IMR-90 (cell line): ENCODE measurements at regions not wholly inside any gene's neighbourhood (a gene's known extent, or its start where the extent isn't known, plus 50 kb on each side); places are given as distances from the start of the nearest gene placed in this dataset.

Experiments used
- ATAC-seq: fragments of 200-7000 bp; cut with Tn5 transposase; 2 replicates; pipeline ENCODE4 v1.9.1; 2020; ENCODE audit warnings: low read depth, mild to moderate bottlenecking, moderate library complexity
- BruUV-seq: library from RNA; stranded (reverse); fragments of 400-500 nt; replicated peaks from 2 replicates; lab custom pipeline; 2021; lab: Mats Ljungman, UMichigan
- CTCF ChIA-PET: fragments of 300-600 bp; formaldehyde crosslinking; extraction: SDS; loops from one replicate; lab custom pipeline; 2021; ENCODE audit warnings: antibody characterized with exemption; lab: Yijun Ruan, JAX
- POLR2A ChIA-PET: fragments of 300-600 bp; sonication (Branson Sonifier 250); formaldehyde crosslinking; loops from one replicate; lab custom pipeline; 2022; ENCODE audit warnings: antibody characterized with exemption; ENCODE audit not compliant: unreplicated experiment; lab: Charles Lee
- DNase-seq: peaks from one replicate; pipeline ENCODE4 v3.0.0; 2013
- H2AFZ ChIP-seq: replicated peaks from 2 replicates; pipeline ENCODE3; 2013; ENCODE audit warnings: low read length, mild to moderate bottlenecking; ENCODE audit not compliant: poor library complexity
- H2AK5ac ChIP-seq: 2 replicates; pipeline ENCODE4 v1.6.1; 2013; ENCODE audit warnings: low read depth, low read length, inconsistent platforms
- H2AK9ac ChIP-seq: replicated peaks from 2 replicates; pipeline ENCODE3; 2013; ENCODE audit warnings: mild to moderate bottlenecking, low read depth, low read length, moderate library complexity; ENCODE audit not compliant: poor library complexity
- H2BK120ac ChIP-seq: 2 replicates; pipeline ENCODE4 v1.6.1; 2013; ENCODE audit warnings: low read depth, low read length, inconsistent platforms
- H2BK15ac ChIP-seq: 3 replicates; pipeline ENCODE4 v1.6.1; 2013; ENCODE audit warnings: low read depth, low read length, inconsistent platforms
- H2BK20ac ChIP-seq: 2 replicates; pipeline ENCODE4 v1.6.1; 2013; ENCODE audit warnings: low read depth, mild to moderate bottlenecking, inconsistent platforms, low read length, moderate library complexity
- H2BK5ac ChIP-seq: 2 replicates; pipeline ENCODE4 v1.6.1; 2013; ENCODE audit warnings: mild to moderate bottlenecking, low read depth, low read length, inconsistent platforms; ENCODE audit not compliant: poor library complexity, severe bottlenecking
- H3K14ac ChIP-seq: replicated peaks from 2 replicates; pipeline ENCODE4 v1.6.1; 2013; ENCODE audit warnings: low read depth, low read length, inconsistent platforms
- H3K18ac ChIP-seq: 2 replicates; pipeline ENCODE4 v1.6.1; 2013; ENCODE audit warnings: low read depth, low read length, control low read depth
- H3K23ac ChIP-seq: 2 replicates; pipeline ENCODE4 v1.6.1; 2013; ENCODE audit warnings: low read depth, low read length, inconsistent platforms
- H3K27ac ChIP-seq: 2 replicates; pipeline ENCODE4 v1.5.1; 2013; ENCODE audit warnings: mild to moderate bottlenecking, control low read depth, low read length; ENCODE audit not compliant: insufficient read depth
- H3K27me3 ChIP-seq: 2 replicates; pipeline ENCODE4 v1.6.1; 2013; ENCODE audit warnings: low read length; ENCODE audit not compliant: control insufficient read depth, insufficient read depth
- H3K36me3 ChIP-seq: 2 replicates; pipeline ENCODE4 v1.6.1; 2013; ENCODE audit warnings: low read length, mixed read lengths; ENCODE audit not compliant: control insufficient read depth, insufficient read depth
- H3K4ac ChIP-seq: 2 replicates; pipeline ENCODE4 v1.6.1; 2013; ENCODE audit warnings: low read depth, low read length, inconsistent platforms
- H3K4me1 ChIP-seq: 2 replicates; pipeline ENCODE4 v1.6.1; 2013; ENCODE audit warnings: low read length, mixed read lengths; ENCODE audit not compliant: control insufficient read depth, insufficient read depth
- H3K4me2 ChIP-seq: 2 replicates; pipeline ENCODE4 v1.6.1; 2013; ENCODE audit warnings: low read depth, mild to moderate bottlenecking, control low read depth, low read length, moderate library complexity
- H3K4me3 ChIP-seq: 2 replicates; pipeline ENCODE4 v1.5.1; 2013; ENCODE audit warnings: low read depth, mild to moderate bottlenecking, control low read depth, low read length, moderate library complexity; ENCODE audit not compliant: insufficient read depth
- H3K56ac ChIP-seq: 2 replicates; pipeline ENCODE4 v1.6.1; 2013; ENCODE audit warnings: low read length, inconsistent platforms; ENCODE audit not compliant: insufficient read depth; ENCODE audit errors: extremely low read depth
- H3K79me1 ChIP-seq, 2 experiments: 2 replicates each; pipeline ENCODE4 v1.6.1; 2013; ENCODE audit warnings: low read length in 2 of 2, inconsistent platforms in 1 of 2, low read depth in 1 of 2
- H3K9ac ChIP-seq: 2 replicates; pipeline ENCODE4 v1.6.1; 2013; ENCODE audit warnings: low read depth, low read length, control low read depth
- H3K9me1 ChIP-seq: 2 replicates; pipeline ENCODE4 v1.6.1; 2013; ENCODE audit warnings: low read length, inconsistent platforms; ENCODE audit not compliant: insufficient read depth
- H3K9me3 ChIP-seq: 2 replicates; pipeline ENCODE4 v1.6.1; 2013; ENCODE audit warnings: low read length; ENCODE audit not compliant: control insufficient read depth, insufficient read depth
- H4K20me1 ChIP-seq: 2 replicates; pipeline ENCODE4 v1.6.1; 2013; ENCODE audit warnings: low read length, inconsistent platforms; ENCODE audit not compliant: insufficient read depth
- H4K5ac ChIP-seq: 2 replicates; pipeline ENCODE4 v1.6.1; 2013; ENCODE audit warnings: mild to moderate bottlenecking, low read depth, low read length, control low read depth
- H4K8ac ChIP-seq, 2 experiments: 2 replicates each; pipeline ENCODE4 v1.6.1; 2013; ENCODE audit warnings: low read depth in 2 of 2, low read length in 2 of 2, control low read depth in 1 of 2, inconsistent platforms in 1 of 2
- H4K91ac ChIP-seq: 2 replicates; pipeline ENCODE4 v1.6.1; 2013; ENCODE audit warnings: low read depth, low read length, inconsistent platforms; ENCODE audit not compliant: insufficient read depth
- BHLHE40 ChIP-seq: fragments of 150-350 bp; IDR thresholded peaks from 2 replicates; pipeline ENCODE4 v1.6.1; 2016; ENCODE audit warnings: mild to moderate bottlenecking, low read depth, low read length
- CTCF ChIP-seq: conservative IDR thresholded peaks from 2 replicates; pipeline ENCODE4 v1.5.1; 2012; ENCODE audit warnings: mild to moderate bottlenecking, low read depth, low read length, improper control_type of control experiment
- FOS ChIP-seq: fragments of 150-350 bp; IDR thresholded peaks from 2 replicates; pipeline ENCODE4 v1.6.1; 2016; ENCODE audit warnings: low read depth, low read length
- MAFK ChIP-seq: IDR thresholded peaks from 2 replicates; pipeline ENCODE4 v1.6.1; 2012; ENCODE audit warnings: low read depth, low read length, improper control_type of control experiment
- MAZ ChIP-seq: IDR thresholded peaks from 2 replicates; pipeline ENCODE4 v1.6.1; 2012; ENCODE audit warnings: low read depth, mild to moderate bottlenecking, low read length, improper control_type of control experiment, moderate library complexity, borderline replicate concordance
- MXI1 ChIP-seq: IDR thresholded peaks from 2 replicates; pipeline ENCODE4 v1.6.1; 2012; ENCODE audit warnings: low read depth, mild to moderate bottlenecking, low read length, moderate library complexity, borderline replicate concordance
- NFE2L2 ChIP-seq: fragments of 150-350 bp; IDR thresholded peaks from 2 replicates; pipeline ENCODE4 v1.6.1; 2016; ENCODE audit warnings: low read depth, mild to moderate bottlenecking, low read length
- POLR2A ChIP-seq: IDR thresholded peaks from 2 replicates; pipeline ENCODE4 v1.6.1; 2012; ENCODE audit warnings: mild to moderate bottlenecking, low read depth, low read length
- RAD21 ChIP-seq: IDR thresholded peaks from 2 replicates; pipeline ENCODE4 v1.6.1; 2012; ENCODE audit warnings: low read length, improper control_type of control experiment
- RFX5 ChIP-seq: IDR thresholded peaks from 2 replicates; pipeline ENCODE4 v1.8.0; 2012; ENCODE audit warnings: low read depth, mild to moderate bottlenecking, low read length, moderate library complexity
- SMC3 ChIP-seq: fragments of 150-350 bp; IDR thresholded peaks from 2 replicates; pipeline ENCODE4 v1.6.1; 2016; ENCODE audit warnings: low read depth, mild to moderate bottlenecking, antibody characterized with exemption, low read length, moderate library complexity
- USF2 ChIP-seq: fragments of 150-350 bp; IDR thresholded peaks from 2 replicates; pipeline ENCODE4 v1.6.1; 2017; ENCODE audit warnings: mild to moderate bottlenecking, antibody characterized with exemption, low read length, low read depth
- WGBS, 2 experiments: methylation state at CpG; one replicate each; pipeline versions ENCODE4 v1.1.5 to v1.1.7; 2013; ENCODE audit warnings: missing lambda C conversion rate in 2 of 2; ENCODE audit not compliant: insufficient read length in 1 of 2; ENCODE audit errors: extremely low coverage in 2 of 2; 5-methylcytosine and 5-hydroxymethylcytosine counted together
- dilution Hi-C: fragments of 300-500 bp; cut with HindIII; formaldehyde crosslinking; loops from one replicate; pipeline ENCODE4 v1.14.3; 2018; ENCODE audit warnings: low sequenced_read_pairs; ENCODE audit not compliant: unreplicated experiment
- in situ Hi-C: fragments of 300-500 bp; cut with MboI; formaldehyde crosslinking; loops from 3 replicates; pipeline ENCODE4 v1.14.3; 2019; ENCODE audit warnings: low sequenced_read_pairs, inconsistent platforms, mixed read lengths
- intact Hi-C: fragments of 100-400 bp; cut with micrococcal nuclease; formaldehyde crosslinking; loops from 2 replicates; pipeline ENCODE4 v1.10.0; 2022

- Histone ChIP-seq H2BK120ac (no peak overlapping the region), H2BK5ac (no peak overlapping the region), H4K91ac (no peak overlapping the region), H2AK9ac (no peak overlapping the region), H3K36me3 (no peaks in the 10 kb centered on the region), H4K5ac (no peak overlapping the region), H3K27ac (no peak overlapping the region), H3K56ac (no peak overlapping the region), H3K9ac (no peak overlapping the region), H3K4me2 (no peak overlapping the region), H3K27me3 (no peaks in the 10 kb centered on the region), H3K9me1 (no peaks in the 10 kb centered on the region), H2AK5ac (no peak overlapping the region), H3K9me3 (no peaks in the 10 kb centered on the region), H3K79me1 (no peaks in the 10 kb centered on the region), H4K8ac (no peak overlapping the region), H2BK15ac (no peak overlapping the region), H2AFZ (no peak overlapping the region), H3K14ac (no peak overlapping the region), H3K4me3 (no peak overlapping the region), H2BK20ac (no peak overlapping the region), H3K23ac (no peak overlapping the region), H3K4ac (no peak overlapping the region), H4K20me1 (no peaks in the 10 kb centered on the region), H3K4me1 (no peaks in the 10 kb centered on the region), H3K18ac (no peak overlapping the region)
- CTCF ChIA-PET: no interaction called here
- DNase-seq (no peak), ATAC-seq (no peak)
- no peak for TF ChIP-seq MAFK
- TF ChIP-seq CTCF: no peak
- no peak for TF ChIP-seq RAD21
- TF ChIP-seq MXI1: no peak
- TF ChIP-seq POLR2A: no peak
- TF ChIP-seq USF2: no peak
- TF ChIP-seq RFX5: no peak
- TF ChIP-seq SMC3: no peak
- no peak for TF ChIP-seq MAZ
- no peak for TF ChIP-seq FOS
- no peak for TF ChIP-seq BHLHE40
- TF ChIP-seq NFE2L2: no peak
- intact Hi-C loops (no loop called here), dilution Hi-C loops (no loop called here), in situ Hi-C loops (no loop called here)
- WGBS, 2 experiments: no CpG with 5 or more reads among the region's 2 CpGs
- POLR2A ChIA-PET: no interaction called here
- no TSS peak for BruUV-seq
Observed at GRCh38 chr5:27928060-27928459, 889.7 kb upstream of the CDH9 start.
